Fibroblast of mammary gland (primary cell): ENCODE measurements at regions not wholly inside any gene's neighbourhood (a gene's known extent, or its start where the extent isn't known, plus 50 kb on each side); places are given as distances from the start of the nearest gene placed in this dataset.

ENCODE experiments used
- DNase-seq: peaks from one replicate; pipeline ENCODE4 v3.0.0-alpha.2; 2010; ENCODE audit warnings: low read depth
- H3K4me3 ChIP-seq: 2 replicates; pipeline ENCODE4 v1.5.1; 2011; ENCODE audit warnings: low read depth, mild to moderate bottlenecking, low read length, moderate library complexity; ENCODE audit not compliant: control insufficient read depth
- TF ChIP-seq, protein P1 (sequence below): conservative IDR thresholded peaks from 2 replicates; pipeline ENCODE4 v1.5.1; 2011; ENCODE audit warnings: low read depth, low read length, inconsistent platforms; ENCODE audit not compliant: control insufficient read depth, insufficient read depth

- no peak overlapping the region for H3K4me3 ChIP-seq
- DNase-seq: peak; percentile 70
- TF ChIP-seq, protein P1, sequence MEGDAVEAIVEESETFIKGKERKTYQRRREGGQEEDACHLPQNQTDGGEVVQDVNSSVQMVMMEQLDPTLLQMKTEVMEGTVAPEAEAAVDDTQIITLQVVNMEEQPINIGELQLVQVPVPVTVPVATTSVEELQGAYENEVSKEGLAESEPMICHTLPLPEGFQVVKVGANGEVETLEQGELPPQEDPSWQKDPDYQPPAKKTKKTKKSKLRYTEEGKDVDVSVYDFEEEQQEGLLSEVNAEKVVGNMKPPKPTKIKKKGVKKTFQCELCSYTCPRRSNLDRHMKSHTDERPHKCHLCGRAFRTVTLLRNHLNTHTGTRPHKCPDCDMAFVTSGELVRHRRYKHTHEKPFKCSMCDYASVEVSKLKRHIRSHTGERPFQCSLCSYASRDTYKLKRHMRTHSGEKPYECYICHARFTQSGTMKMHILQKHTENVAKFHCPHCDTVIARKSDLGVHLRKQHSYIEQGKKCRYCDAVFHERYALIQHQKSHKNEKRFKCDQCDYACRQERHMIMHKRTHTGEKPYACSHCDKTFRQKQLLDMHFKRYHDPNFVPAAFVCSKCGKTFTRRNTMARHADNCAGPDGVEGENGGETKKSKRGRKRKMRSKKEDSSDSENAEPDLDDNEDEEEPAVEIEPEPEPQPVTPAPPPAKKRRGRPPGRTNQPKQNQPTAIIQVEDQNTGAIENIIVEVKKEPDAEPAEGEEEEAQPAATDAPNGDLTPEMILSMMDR: no peak
These were observed 135.5 kb downstream of the PAX1 start for GRCh38 chr20:21840991-21841390.

DNA sequence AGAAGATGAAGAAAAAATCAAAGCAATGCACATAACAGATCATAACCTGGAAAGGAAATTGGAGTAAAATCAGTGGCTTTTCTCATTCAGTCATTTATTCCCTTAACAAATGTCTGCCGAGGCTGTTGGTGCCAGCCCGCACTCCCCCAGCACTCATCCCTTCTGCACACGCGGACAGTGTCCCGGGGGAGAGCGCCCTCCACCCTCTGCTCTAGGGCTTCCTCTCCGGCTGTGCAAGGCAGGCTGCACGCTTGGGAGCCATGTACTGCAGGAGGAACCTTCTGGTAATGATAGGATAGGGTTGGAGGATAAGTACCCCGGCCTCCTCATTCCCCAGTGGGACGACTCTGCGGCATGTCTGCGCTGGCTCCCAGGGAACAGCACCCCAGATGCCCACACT, 134.5 kb downstream of the PAX1 start:
- TF ChIP-seq, protein P1: no peak
- DNase-seq: no peak
- H3K4me3 ChIP-seq: no peak overlapping the region

- TF ChIP-seq, protein P1: no peak
- H3K4me3 ChIP-seq: no peak overlapping the region
- DNase-seq: no peak
These were observed 130.9 kb downstream of the PAX1 start for GRCh38 chr20:21836346-21836745.

DNA sequence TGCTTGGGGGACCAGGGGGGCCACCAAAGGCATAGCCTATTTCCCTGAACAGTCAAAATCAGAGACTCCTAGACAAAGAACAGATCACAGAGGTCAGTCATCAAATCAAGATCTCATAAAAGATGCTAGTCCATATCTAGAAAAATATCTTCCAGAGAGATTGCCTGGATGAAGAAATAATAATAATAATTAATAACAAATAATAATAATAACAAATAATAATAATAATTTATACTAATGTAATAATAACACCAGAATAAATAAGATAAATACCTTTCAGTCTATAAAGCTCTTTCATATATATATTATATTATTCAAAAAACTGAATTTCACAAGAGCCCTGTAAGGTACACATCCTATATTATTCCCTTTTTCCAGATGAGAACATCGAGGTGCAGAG, 129.6 kb downstream of the PAX1 start:
- H3K4me3 ChIP-seq: no peak overlapping the region
- TF ChIP-seq, protein P1: no peak
- no peak for DNase-seq

GRCh38 chr20:21832442-21833385, 127.2 kb downstream of the PAX1 start:
- TF ChIP-seq, protein P1: no peak
- no peak overlapping the region for H3K4me3 ChIP-seq
- peak; percentile 27 for DNase-seq

DNA sequence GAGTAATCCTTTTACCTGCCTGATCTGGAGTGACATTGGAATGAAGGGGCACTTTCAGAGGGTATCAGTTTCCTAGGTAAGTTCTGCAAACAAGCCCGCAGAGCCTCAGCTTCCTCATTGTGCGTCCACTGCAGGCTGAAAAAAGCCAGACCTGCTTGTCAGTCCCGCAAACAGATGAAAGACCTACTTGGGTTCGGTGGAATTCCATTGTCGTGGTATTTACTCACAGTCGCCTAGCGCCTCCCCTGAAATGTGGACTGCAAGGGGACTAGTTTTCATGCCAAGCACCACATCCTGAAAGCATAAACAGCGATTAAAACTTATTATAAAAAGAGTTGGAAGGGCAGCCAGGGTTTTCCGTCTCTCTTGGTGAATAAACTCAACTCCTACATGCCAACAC, 121.5 kb downstream of the PAX1 start:
- no peak overlapping the region for H3K4me3 ChIP-seq
- TF ChIP-seq, protein P1: no peak
- DNase-seq: no peak
